Upper lobe of left lung (tissue), 6 donors: ENCODE measurements at regions not wholly inside any gene's neighbourhood (a gene's known extent, or its start where the extent isn't known, plus 50 kb on each side); places are given as distances from the start of the nearest gene placed in this dataset.

Source experiments
- ATAC-seq, 2 donors: fragments of 200-7000 bp; cut with Tn5 transposase; one replicate each; pipeline ENCODE4 v1.9.1; 2022; ENCODE audit warnings: mild to moderate bottlenecking in 2 of 2, moderate library complexity in 2 of 2; ENCODE audit not compliant: low FRiP score in 2 of 2
- DNase-seq, 2 donors: peaks; one replicate each; pipeline ENCODE4 v3.0.0-alpha.2; 2019 to 2020
- H3K27ac ChIP-seq, 4 donors: fragments of 200-600 bp; sonication (generic); one replicate each; pipeline ENCODE4 v1.5.1; 2016 to 2019
- H3K27me3 ChIP-seq, 4 donors: fragments of 200-600 bp; sonication (generic); one replicate each; pipeline ENCODE4 v1.5.1; 2017 to 2019
- H3K36me3 ChIP-seq, 4 donors: fragments of 200-600 bp; sonication (generic); one replicate each; pipeline ENCODE4 v1.5.1; 2016 to 2019
- H3K4me1 ChIP-seq, 4 donors: fragments of 200-600 bp; sonication (generic); one replicate each; pipeline ENCODE4 v1.5.1; 2018 to 2019
- H3K4me3 ChIP-seq, 4 donors: fragments of 200-600 bp; sonication (generic); one replicate each; pipeline ENCODE4 v1.5.1; 2017 to 2019; ENCODE audit warnings: mild to moderate bottlenecking in 2 of 4, moderate library complexity in 1 of 4
- H3K9me3 ChIP-seq, 4 donors: fragments of 200-600 bp; sonication (generic); one replicate each; pipeline ENCODE4 v1.5.1; 2018 to 2019
- EP300 ChIP-seq, 4 donors: sonication (generic); formaldehyde crosslinking; IDR thresholded peaks; one replicate each; pipeline ENCODE4 v1.5.1; 2017; ENCODE audit warnings: antibody characterized with exemption in 4 of 4, control low read depth in 2 of 4
- POLR2A ChIP-seq, 4 donors: fragments of 450-650 bp; IDR thresholded peaks; one replicate each; pipeline ENCODE4 v1.5.1; 2016 to 2017; ENCODE audit warnings: antibody characterized with exemption in 4 of 4, mild to moderate bottlenecking in 2 of 4
- POLR2AphosphoS5 ChIP-seq, 2 donors: sonication (generic); formaldehyde crosslinking; IDR thresholded peaks; one replicate each; pipeline ENCODE4 v1.5.1; 2017; ENCODE audit warnings: antibody characterized with exemption in 2 of 2
- WGBS, 2 donors: methylation state at CpG; one replicate each; pipeline ENCODE4 v1.1.5; 2017 to 2018; 5-methylcytosine and 5-hydroxymethylcytosine counted together
- TF ChIP-seq, protein P1 (sequence below), 6 experiments: fragments of 450-650 bp in 4 of 6; fragments of 200-600 bp in 2 of 6; sonication (generic) in 2 of 6; IDR thresholded peaks; one replicate each; pipeline ENCODE4 v1.5.1; 2016 to 2019; ENCODE audit warnings: antibody characterized with exemption in 6 of 6
- donor health status: DM: no; HTN: no; CAD: no; lungs with moderate emphysema.
- donor health status: DM: no; HTN: yes; CAD: no; lungs with severe emphysema.

DNA sequence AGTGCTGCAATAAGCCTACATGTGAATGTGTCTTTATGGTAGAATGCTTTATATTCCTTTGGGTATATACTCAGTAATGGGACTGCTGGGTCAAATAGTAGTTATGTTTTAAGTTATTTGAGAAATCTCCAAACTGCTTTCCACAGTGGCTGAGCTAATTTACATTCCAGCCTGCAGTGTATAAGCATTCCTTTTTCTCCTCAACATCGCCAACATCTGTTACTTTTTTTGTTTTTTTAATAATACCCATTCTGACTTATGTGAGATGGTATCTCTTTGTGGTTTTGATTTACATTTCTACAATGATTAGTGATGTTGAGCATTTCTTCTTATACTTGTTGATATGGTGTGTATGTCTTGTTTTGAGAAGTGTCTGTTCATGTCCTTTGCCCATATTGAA, 1186.2 kb downstream of the BCL11B start:
- Histone ChIP-seq H3K9me3 (no peaks in the 10 kb centered on the region), H3K4me1 (no peaks in the 10 kb centered on the region), H3K4me3 (no peak overlapping the region), H3K27ac (no peak overlapping the region), H3K36me3 (no peaks in the 10 kb centered on the region), H3K27me3 (no peaks in the 10 kb centered on the region)
- WGBS, 2 donors: 92 to 95% methylated on average over 1 of the region's 1 CpG
- ATAC-seq: no peak
- TF ChIP-seq, protein P1, sequence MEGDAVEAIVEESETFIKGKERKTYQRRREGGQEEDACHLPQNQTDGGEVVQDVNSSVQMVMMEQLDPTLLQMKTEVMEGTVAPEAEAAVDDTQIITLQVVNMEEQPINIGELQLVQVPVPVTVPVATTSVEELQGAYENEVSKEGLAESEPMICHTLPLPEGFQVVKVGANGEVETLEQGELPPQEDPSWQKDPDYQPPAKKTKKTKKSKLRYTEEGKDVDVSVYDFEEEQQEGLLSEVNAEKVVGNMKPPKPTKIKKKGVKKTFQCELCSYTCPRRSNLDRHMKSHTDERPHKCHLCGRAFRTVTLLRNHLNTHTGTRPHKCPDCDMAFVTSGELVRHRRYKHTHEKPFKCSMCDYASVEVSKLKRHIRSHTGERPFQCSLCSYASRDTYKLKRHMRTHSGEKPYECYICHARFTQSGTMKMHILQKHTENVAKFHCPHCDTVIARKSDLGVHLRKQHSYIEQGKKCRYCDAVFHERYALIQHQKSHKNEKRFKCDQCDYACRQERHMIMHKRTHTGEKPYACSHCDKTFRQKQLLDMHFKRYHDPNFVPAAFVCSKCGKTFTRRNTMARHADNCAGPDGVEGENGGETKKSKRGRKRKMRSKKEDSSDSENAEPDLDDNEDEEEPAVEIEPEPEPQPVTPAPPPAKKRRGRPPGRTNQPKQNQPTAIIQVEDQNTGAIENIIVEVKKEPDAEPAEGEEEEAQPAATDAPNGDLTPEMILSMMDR (IDR thresholded peaks at IDR 0.05): no peak
- TF ChIP-seq POLR2AphosphoS5 (IDR thresholded peaks at IDR 0.05) (no peak), POLR2A (IDR thresholded peaks at IDR 0.05) (no peak), EP300 (IDR thresholded peaks at IDR 0.05) (no peak)
- DNase-seq: no peak

DNA sequence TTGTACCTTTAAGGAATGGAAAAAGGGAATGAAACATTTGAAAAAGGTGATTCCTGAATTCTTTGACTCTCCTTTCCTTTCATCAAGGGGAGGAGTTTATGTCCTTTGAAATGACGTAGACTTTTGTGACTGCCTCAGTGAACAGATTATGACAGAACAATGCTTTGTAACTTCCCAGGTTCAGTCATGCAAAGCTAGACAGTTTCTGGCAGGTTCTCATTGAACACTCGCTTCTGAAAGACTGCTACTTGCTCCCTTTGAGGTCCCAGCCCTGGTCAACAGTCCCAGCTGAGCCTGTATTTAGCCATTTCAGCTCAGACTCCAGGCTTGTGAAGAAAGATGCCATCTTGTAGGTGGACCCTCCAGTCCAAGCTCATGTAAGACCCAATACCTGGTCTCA, 1178.9 kb downstream of the BCL11B start:
- no peak for TF ChIP-seq POLR2AphosphoS5 (IDR thresholded peaks at IDR 0.05)
- Histone ChIP-seq H3K4me3 (no peak overlapping the region), H3K27me3 (no peaks in the 10 kb centered on the region), H3K4me1 (no peaks in the 10 kb centered on the region), H3K9me3 (no peaks in the 10 kb centered on the region), H3K36me3 (no peaks in the 10 kb centered on the region), H3K27ac (no peak overlapping the region)
- ATAC-seq (no peak), DNase-seq (no peak)
- 89 to 93% methylated on average over 2 of the region's 2 CpGs for WGBS, 2 donors

DNA sequence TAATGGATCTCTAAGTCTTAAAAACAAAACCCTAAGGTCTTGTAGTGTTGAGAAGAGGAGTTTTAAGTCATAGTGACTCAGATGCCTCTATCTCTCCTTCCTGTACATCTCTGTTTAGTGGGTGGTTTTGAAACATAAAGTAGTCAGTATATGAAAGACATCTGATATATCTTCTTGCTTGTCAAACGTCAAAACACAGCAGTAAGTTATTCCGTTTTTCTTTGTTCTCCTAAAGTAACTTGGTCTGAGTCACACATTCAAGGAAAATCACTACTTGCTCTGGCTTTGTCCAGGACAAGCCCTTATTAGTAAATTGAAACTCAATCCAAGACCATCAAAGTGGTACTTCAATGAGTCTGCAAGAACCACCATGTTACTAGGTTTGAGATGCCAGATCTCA, 1172.5 kb downstream of the BCL11B start:
- H3K27ac ChIP-seq: no peak overlapping the region
- H3K4me1 ChIP-seq: no peaks in the 10 kb centered on the region
- H3K36me3 ChIP-seq: no peaks in the 10 kb centered on the region
- no peak for DNase-seq
- H3K27me3 ChIP-seq: no peaks in the 10 kb centered on the region
- no peak overlapping the region for H3K4me3 ChIP-seq
- no peak for ATAC-seq
- H3K9me3 ChIP-seq: no peaks in the 10 kb centered on the region
- TF ChIP-seq POLR2A (IDR thresholded peaks at IDR 0.05) (no peak), EP300 (IDR thresholded peaks at IDR 0.05) (no peak), POLR2AphosphoS5 (IDR thresholded peaks at IDR 0.05) (no peak)
- TF ChIP-seq, protein P1 (IDR thresholded peaks at IDR 0.05): no peak
- 69 to 79% methylated on average over 2 of the region's 2 CpGs for WGBS, 2 donors

DNA sequence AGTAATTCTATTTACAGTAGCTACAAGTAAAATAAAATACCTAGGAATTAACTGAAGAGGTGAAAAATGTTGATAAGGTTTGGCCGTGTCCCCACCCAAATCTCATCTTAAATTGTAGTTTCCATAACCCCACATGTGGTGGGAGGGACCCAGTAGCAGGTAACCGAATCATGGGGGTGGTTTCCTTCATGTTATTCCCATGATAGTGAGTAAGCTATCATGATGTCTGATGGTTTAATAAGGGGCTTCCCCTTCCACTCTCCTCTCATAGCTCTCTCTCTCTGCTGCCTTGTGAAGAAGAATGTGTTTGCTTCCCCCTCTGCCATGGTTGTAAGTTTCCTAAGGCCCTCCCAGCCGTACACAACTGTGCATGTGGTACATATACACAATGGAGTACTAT, 1170.7 kb downstream of the BCL11B start:
- H3K4me3 ChIP-seq: no peak overlapping the region
- DNase-seq (no peak), ATAC-seq (no peak)
- H3K27me3 ChIP-seq: no peaks in the 10 kb centered on the region
- TF ChIP-seq POLR2A (IDR thresholded peaks at IDR 0.05): no peak
- no peak for TF ChIP-seq POLR2AphosphoS5 (IDR thresholded peaks at IDR 0.05)
- TF ChIP-seq EP300 (IDR thresholded peaks at IDR 0.05): no peak
- TF ChIP-seq, protein P1 (IDR thresholded peaks at IDR 0.05): no peak
- H3K9me3 ChIP-seq: no peaks in the 10 kb centered on the region
- 76 to 85% methylated on average over 3 of the region's 3 CpGs for WGBS, 2 donors
- H3K36me3 ChIP-seq: no peaks in the 10 kb centered on the region
- H3K27ac ChIP-seq: no peak overlapping the region
- H3K4me1 ChIP-seq: no peaks in the 10 kb centered on the region

DNA sequence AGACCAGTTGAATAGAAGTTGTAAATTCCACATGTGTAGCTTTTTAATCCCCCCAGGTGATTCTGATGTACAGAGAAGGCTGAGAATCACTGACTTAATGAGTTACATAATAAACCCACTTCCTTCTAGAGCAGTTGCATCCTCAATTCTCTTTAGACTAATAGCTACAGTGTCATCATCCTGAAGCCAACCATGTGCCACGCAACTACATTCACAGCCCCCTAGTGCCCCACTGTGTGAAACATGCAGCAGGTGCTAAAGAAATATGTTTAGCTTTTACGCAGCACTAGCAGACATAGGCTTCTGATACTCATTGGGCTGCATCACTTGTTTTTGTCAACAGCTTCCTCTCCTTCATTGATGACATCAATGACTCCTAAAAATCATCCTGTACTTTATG, 1168.3 kb downstream of the BCL11B start:
- no peak for DNase-seq
- Histone ChIP-seq H3K9me3 (no peaks in the 10 kb centered on the region), H3K4me1 (no peaks in the 10 kb centered on the region), H3K27me3 (no peaks in the 10 kb centered on the region), H3K4me3 (no peak overlapping the region), H3K36me3 (no peaks in the 10 kb centered on the region), H3K27ac (no peak overlapping the region)
- ATAC-seq: no peak
- WGBS, 2 donors: 90 to 92% methylated on average over 2 of the region's 2 CpGs
- TF ChIP-seq EP300 (IDR thresholded peaks at IDR 0.05) (no peak), POLR2AphosphoS5 (IDR thresholded peaks at IDR 0.05) (no peak), POLR2A (IDR thresholded peaks at IDR 0.05) (no peak)
- TF ChIP-seq, protein P1 (IDR thresholded peaks at IDR 0.05): no peak
